GM04504 (cell line): ENCODE measurements at regions not wholly inside any gene's neighbourhood (a gene's known extent, or its start where the extent isn't known, plus 50 kb on each side); places are given as distances from the start of the nearest gene placed in this dataset.
"Not testable (repeated sequence)": the region's sequence is repeated elsewhere in the genome, so short reads cannot be mapped to it uniquely, and the experiment has no call there.

ENCODE experiments used
- DNase-seq: peaks from one replicate; pipeline ENCODE4 v3.0.0-alpha.2; 2012; ENCODE audit warnings: low read depth

- DNase-seq, result no peak
Measured at GRCh38 chr11:106497822-106498221, 420.4 kb downstream of the AASDHPPT start.

GRCh38 chr11:106503901-106504300 is 426.4 kb downstream of the AASDHPPT start:
- DNase-seq, result no peak

GRCh38 chr11:106507645-106508306 is 430.3 kb downstream of the AASDHPPT start:
- no peak for DNase-seq

GRCh38 chr11:106514706-106515105 is 437.2 kb downstream of the AASDHPPT start:
- DNase-seq, result no peak

GRCh38 chr11:106517426-106517825 is 440.0 kb downstream of the AASDHPPT start:
- no peak for DNase-seq

- no peak for DNase-seq
Measured at GRCh38 chr11:106520146-106520912, 442.9 kb downstream of the AASDHPPT start.

GRCh38 chr11:106520920-106521319 is 443.5 kb downstream of the AASDHPPT start:
- no peak for DNase-seq

GRCh38 chr11:106523171-106523570 is 445.7 kb downstream of the AASDHPPT start:
- no peak for DNase-seq

- no peak for DNase-seq
Measured at GRCh38 chr11:106523921-106524320, 446.5 kb downstream of the AASDHPPT start.

- no peak for DNase-seq
Measured at GRCh38 chr11:106524436-106524835, 447.0 kb downstream of the AASDHPPT start.

GRCh38 chr11:106531648-106532047 is 454.2 kb downstream of the AASDHPPT start:
- not testable (repeated sequence) for DNase-seq

- no peak for DNase-seq
Measured at GRCh38 chr11:106533046-106533445, 455.6 kb downstream of the AASDHPPT start.

GRCh38 chr11:106540001-106540400 is 462.5 kb downstream of the AASDHPPT start:
- DNase-seq, result no peak

GRCh38 chr11:106548406-106548805 is 469.9 kb downstream of the GUCY1A2 start:
- no peak for DNase-seq

- DNase-seq, result no peak
Measured at GRCh38 chr11:106551744-106552673, 466.3 kb downstream of the GUCY1A2 start.

GRCh38 chr11:106552694-106553203 is 465.5 kb downstream of the GUCY1A2 start:
- DNase-seq, result no peak

- DNase-seq, result no peak
Measured at GRCh38 chr11:106553304-106553703, 465.0 kb downstream of the GUCY1A2 start.

- DNase-seq, result not testable (repeated sequence)
Measured at GRCh38 chr11:106555566-106556250, 462.6 kb downstream of the GUCY1A2 start.

- DNase-seq, result no peak
Measured at GRCh38 chr11:106565326-106565725, 452.9 kb downstream of the GUCY1A2 start.

- DNase-seq, result no peak
Measured at GRCh38 chr11:106568632-106569031, 449.6 kb downstream of the GUCY1A2 start.

- not testable (repeated sequence) for DNase-seq
Measured at GRCh38 chr11:106577384-106577783, 440.9 kb downstream of the GUCY1A2 start.

GRCh38 chr11:106581399-106581798 is 436.9 kb downstream of the GUCY1A2 start:
- no peak for DNase-seq
